D721Med (cell line): ENCODE measurements at regions not wholly inside any gene's neighbourhood (a gene's known extent, or its start where the extent isn't known, plus 50 kb on each side); places are given as distances from the start of the nearest gene placed in this dataset.

Experiments used
- DNase-seq: peaks from one replicate; pipeline ENCODE4 v3.0.0; 2011; ENCODE audit warnings: low spot score; ENCODE audit not compliant: insufficient read length
- FAIRE-seq: peaks from 2 replicates; lab custom pipeline; 2011; peaks lifted over from hg19 to GRCh38; lab: Jason Lieb, UNC
- CTCF ChIP-seq: IDR thresholded peaks from 2 replicates; pipeline ENCODE4 v1.5.1; 2012; ENCODE audit warnings: mild to moderate bottlenecking, control low read depth; ENCODE audit not compliant: insufficient read depth; ENCODE audit errors: missing control alignments

- FAIRE-seq, result no peak
- DNase-seq, result no peak
These were observed 270.4 kb upstream of the FKBP1C start for GRCh38 chr6:62940848-62941247.

GRCh38 chr6:62942000-62942399 is 269.3 kb upstream of the FKBP1C start:
- DNase-seq, result no peak
- FAIRE-seq, result no peak
- TF ChIP-seq CTCF, result no peak

More at GRCh38 chr6:62940848-62941247, 270.4 kb upstream of the FKBP1C start:
- TF ChIP-seq CTCF, result no peak

- FAIRE-seq (no peak), DNase-seq (no peak)
- no peak for TF ChIP-seq CTCF
These were observed 242.4 kb upstream of the FKBP1C start for GRCh38 chr6:62968834-62969233.

GRCh38 chr6:62971976-62972658 is 239.2 kb upstream of the FKBP1C start:
- no peak for DNase-seq
- no peak for FAIRE-seq
- TF ChIP-seq CTCF, result no peak

GRCh38 chr6:62974452-62974851 is 236.8 kb upstream of the FKBP1C start:
- DNase-seq (no peak), FAIRE-seq (no peak)
- no peak for TF ChIP-seq CTCF

- no peak for TF ChIP-seq CTCF
- DNase-seq (no peak), FAIRE-seq (no peak)
These were observed 234.7 kb upstream of the FKBP1C start for GRCh38 chr6:62976566-62976965.

GRCh38 chr6:62978920-62979319 is 232.3 kb upstream of the FKBP1C start:
- no peak for DNase-seq
- FAIRE-seq, result no peak
- TF ChIP-seq CTCF, result no peak
